ENCODE measurements at regions not wholly inside any gene's neighbourhood (a gene's known extent, or its start where the extent isn't known, plus 50 kb on each side); places are given as distances from the start of the nearest gene placed in this dataset.

DNA sequence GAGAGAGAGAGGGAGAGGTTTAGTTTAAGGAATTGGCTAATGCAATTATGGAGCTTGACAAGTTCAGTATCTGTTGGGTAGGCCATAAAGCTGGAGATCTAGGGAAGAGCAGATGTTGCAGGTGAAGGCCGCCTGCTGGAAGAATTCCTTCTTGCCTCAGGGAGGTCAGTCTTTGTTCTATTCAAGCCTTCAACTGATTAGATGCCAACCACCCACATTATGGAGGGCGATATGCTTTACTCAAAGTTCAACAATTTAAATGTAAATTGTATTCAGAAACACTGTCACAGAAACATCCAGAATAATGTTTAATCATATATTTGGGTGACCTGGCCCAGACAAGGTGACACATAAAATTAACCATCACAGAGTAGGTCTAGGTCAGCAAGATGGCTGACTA is 51.7 kb upstream of the SSBP2 start:
- H3K27ac ChIP-seq = no peak overlapping the region
- no peak for TF ChIP-seq ZFX (IDR thresholded peaks at IDR 0.05; ENCODE audit: borderline replicate concordance)
- TF ChIP-seq, protein P1, sequence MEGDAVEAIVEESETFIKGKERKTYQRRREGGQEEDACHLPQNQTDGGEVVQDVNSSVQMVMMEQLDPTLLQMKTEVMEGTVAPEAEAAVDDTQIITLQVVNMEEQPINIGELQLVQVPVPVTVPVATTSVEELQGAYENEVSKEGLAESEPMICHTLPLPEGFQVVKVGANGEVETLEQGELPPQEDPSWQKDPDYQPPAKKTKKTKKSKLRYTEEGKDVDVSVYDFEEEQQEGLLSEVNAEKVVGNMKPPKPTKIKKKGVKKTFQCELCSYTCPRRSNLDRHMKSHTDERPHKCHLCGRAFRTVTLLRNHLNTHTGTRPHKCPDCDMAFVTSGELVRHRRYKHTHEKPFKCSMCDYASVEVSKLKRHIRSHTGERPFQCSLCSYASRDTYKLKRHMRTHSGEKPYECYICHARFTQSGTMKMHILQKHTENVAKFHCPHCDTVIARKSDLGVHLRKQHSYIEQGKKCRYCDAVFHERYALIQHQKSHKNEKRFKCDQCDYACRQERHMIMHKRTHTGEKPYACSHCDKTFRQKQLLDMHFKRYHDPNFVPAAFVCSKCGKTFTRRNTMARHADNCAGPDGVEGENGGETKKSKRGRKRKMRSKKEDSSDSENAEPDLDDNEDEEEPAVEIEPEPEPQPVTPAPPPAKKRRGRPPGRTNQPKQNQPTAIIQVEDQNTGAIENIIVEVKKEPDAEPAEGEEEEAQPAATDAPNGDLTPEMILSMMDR (IDR thresholded peaks at IDR 0.05) = no peak

DNA sequence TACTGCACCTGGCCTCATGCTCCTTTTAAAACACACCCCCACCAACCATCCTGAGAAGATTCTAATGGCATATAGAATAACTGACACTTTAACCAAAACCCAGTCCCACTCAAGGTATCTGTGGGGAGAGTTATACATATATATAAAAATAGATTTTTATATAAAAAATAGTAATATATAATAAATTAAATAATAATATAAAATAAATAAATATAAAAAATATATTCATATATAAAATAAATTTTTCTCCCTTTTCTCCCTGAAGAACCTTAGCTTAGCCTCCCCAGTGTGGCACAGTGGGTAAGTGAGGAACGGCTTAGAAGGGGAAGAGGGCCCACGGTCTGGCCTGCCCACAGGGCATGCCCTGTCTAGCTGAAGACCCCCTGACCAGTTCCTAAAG is 51.1 kb upstream of the SSBP2 start:
- no peak for TF ChIP-seq ZFX (IDR thresholded peaks at IDR 0.05; ENCODE audit: borderline replicate concordance)
- TF ChIP-seq, protein P1 (IDR thresholded peaks at IDR 0.05) = no peak
- no peak overlapping the region for H3K27ac ChIP-seq

DNA sequence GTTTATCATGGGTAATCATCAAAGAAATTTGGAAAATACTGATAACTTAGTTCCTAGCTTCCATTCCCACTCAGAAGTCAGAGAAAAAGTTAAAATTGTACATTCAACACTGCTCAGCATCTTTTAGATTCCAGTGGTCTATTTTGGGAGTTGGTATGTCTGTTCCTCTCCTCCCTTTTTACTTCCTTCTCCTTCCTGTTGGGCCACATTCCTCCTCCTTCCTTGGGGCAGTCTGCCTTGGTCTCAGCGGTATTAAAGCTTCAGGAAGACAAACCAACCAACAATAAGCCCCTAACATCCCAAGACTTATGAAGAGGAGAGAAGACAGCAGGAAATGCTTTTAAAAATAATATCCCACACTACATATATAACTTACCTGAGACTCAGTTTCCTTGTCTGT is 49.9 kb upstream of the SSBP2 start:
- no peak for TF ChIP-seq ZFX (IDR thresholded peaks at IDR 0.05; ENCODE audit: borderline replicate concordance)
- TF ChIP-seq, protein P1 (IDR thresholded peaks at IDR 0.05) = no peak
- H3K27ac ChIP-seq = no peak overlapping the region

Measured in 22Rv1 (cell line).